Trophoblast cell (in vitro differentiated cells and primary cell): ENCODE measurements at regions not wholly inside any gene's neighbourhood (a gene's known extent, or its start where the extent isn't known, plus 50 kb on each side); places are given as distances from the start of the nearest gene placed in this dataset.
"Not testable (repeated sequence)": the region's sequence is repeated elsewhere in the genome, so short reads cannot be mapped to it uniquely, and the experiment has no call there.

Experiments used
- DNase-seq, 2 donors: peaks; one replicate each; pipeline ENCODE4 v3.0.0-alpha.2; 2016
- H2AFZ ChIP-seq: 2 replicates; pipeline ENCODE4 v1.6.1; 2013; ENCODE audit warnings: low read length, moderate library complexity, mild to moderate bottlenecking; ENCODE audit not compliant: insufficient read depth, poor library complexity
- H2AK5ac ChIP-seq: 2 replicates; pipeline ENCODE4 v1.6.1; 2013; ENCODE audit warnings: mild to moderate bottlenecking, low read length
- H2BK120ac ChIP-seq: 2 replicates; pipeline ENCODE4 v1.6.1; 2013; ENCODE audit warnings: low read length, mild to moderate bottlenecking, moderate library complexity; ENCODE audit not compliant: insufficient read depth, poor library complexity
- H2BK12ac ChIP-seq: 2 replicates; pipeline ENCODE4 v1.6.1; 2013; ENCODE audit warnings: mild to moderate bottlenecking, low read length, moderate library complexity
- H2BK5ac ChIP-seq: 2 replicates; pipeline ENCODE4 v1.6.1; 2013; ENCODE audit warnings: low read length, low read depth, moderate library complexity, mild to moderate bottlenecking; ENCODE audit not compliant: poor library complexity
- H3K14ac ChIP-seq: 2 replicates; pipeline ENCODE4 v1.6.1; 2013; ENCODE audit warnings: mild to moderate bottlenecking, low read length
- H3K18ac ChIP-seq: 2 replicates; pipeline ENCODE4 v1.6.1; 2013; ENCODE audit warnings: mild to moderate bottlenecking, low read length
- H3K23ac ChIP-seq: 2 replicates; pipeline ENCODE4 v1.6.1; 2013; ENCODE audit warnings: low read length
- H3K27ac ChIP-seq: 2 replicates; pipeline ENCODE4 v1.5.1; 2013; ENCODE audit warnings: low read depth, mild to moderate bottlenecking, inconsistent platforms, low read length, moderate library complexity
- H3K27me3 ChIP-seq: 2 replicates; pipeline ENCODE4 v1.6.1; 2013; ENCODE audit warnings: inconsistent platforms, mild to moderate bottlenecking, low read length, moderate library complexity; ENCODE audit not compliant: insufficient read depth
- H3K36me3 ChIP-seq, 2 experiments: 1 replicate in 1 of 2; 2 replicates in 1 of 2; pipeline ENCODE4 v1.6.1; 2013; ENCODE audit warnings: low read length in 2 of 2, mild to moderate bottlenecking in 2 of 2, moderate library complexity in 1 of 2; ENCODE audit not compliant: insufficient read depth in 2 of 2, control insufficient read depth in 1 of 2
- H3K4ac ChIP-seq: 2 replicates; pipeline ENCODE4 v1.6.1; 2013; ENCODE audit warnings: low read depth, mild to moderate bottlenecking, low read length, moderate library complexity
- H3K4me1 ChIP-seq, 2 experiments: 1 replicate in 1 of 2; 2 replicates in 1 of 2; pipeline ENCODE4 v1.6.1; 2013; ENCODE audit warnings: low read length in 2 of 2, mild to moderate bottlenecking in 2 of 2, moderate library complexity in 1 of 2; ENCODE audit not compliant: insufficient read depth in 2 of 2, control insufficient read depth in 1 of 2
- H3K4me2 ChIP-seq: 2 replicates; pipeline ENCODE4 v1.6.1; 2013; ENCODE audit warnings: inconsistent platforms, mild to moderate bottlenecking, low read length, moderate library complexity
- H3K4me3 ChIP-seq: 2 replicates; pipeline ENCODE4 v1.5.1; 2013; ENCODE audit warnings: mild to moderate bottlenecking, low read depth, low read length, inconsistent platforms
- H3K79me1 ChIP-seq: one replicate; pipeline ENCODE4 v1.6.1; 2013; ENCODE audit warnings: low read length
- H3K79me2 ChIP-seq: 2 replicates; pipeline ENCODE4 v1.6.1; 2013; ENCODE audit warnings: low read length, mild to moderate bottlenecking; ENCODE audit not compliant: control insufficient read depth, insufficient read depth, poor library complexity
- H3K9ac ChIP-seq: 2 replicates; pipeline ENCODE4 v1.6.1; 2013; ENCODE audit warnings: mild to moderate bottlenecking, low read length
- H3K9me3 ChIP-seq: 2 replicates; pipeline ENCODE4 v1.6.1; 2013; ENCODE audit warnings: low read depth, mild to moderate bottlenecking, control low read depth, inconsistent platforms, low read length; ENCODE audit not compliant: insufficient read depth
- H4K12ac ChIP-seq: 2 replicates; pipeline ENCODE4 v1.6.1; 2013; ENCODE audit warnings: low read depth, mild to moderate bottlenecking, low read length, moderate library complexity
- H4K8ac ChIP-seq: 2 replicates; pipeline ENCODE4 v1.6.1; 2013; ENCODE audit warnings: low read depth, mild to moderate bottlenecking, low read length, moderate library complexity
- H4K91ac ChIP-seq: one replicate; pipeline ENCODE4 v1.6.1; 2013; ENCODE audit warnings: low read depth, mild to moderate bottlenecking, low read length, moderate library complexity
- WGBS: extraction: QIAGEN DNeasy Blood & Tissue Kit; methylation state at CpG from one replicate; pipeline ENCODE4 v1.1.7; 2013; ENCODE audit warnings: missing lambda C conversion rate; ENCODE audit not compliant: insufficient read length, insufficient coverage; ENCODE audit errors: extremely low coverage; 5-methylcytosine and 5-hydroxymethylcytosine counted together

DNA sequence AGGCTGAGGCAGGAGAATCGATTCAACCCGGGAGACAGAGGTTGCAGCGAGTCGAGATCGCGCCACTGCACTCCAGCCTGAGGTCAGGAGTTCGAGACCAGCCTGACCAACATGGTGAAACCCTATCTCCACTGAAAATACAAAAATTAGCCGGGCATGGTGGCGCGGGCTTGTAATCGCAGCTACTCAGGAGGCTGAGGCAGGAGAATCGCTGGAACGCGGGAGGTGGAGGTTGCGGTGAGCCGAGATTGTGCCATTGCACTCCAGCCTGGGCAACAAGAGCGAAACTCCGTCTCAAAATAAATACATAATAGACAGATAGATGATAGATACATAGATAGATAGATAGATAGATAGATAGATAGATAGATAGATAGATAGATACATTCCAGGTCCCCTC lies 233.3 kb downstream of the CRLF2 start:
- not testable (repeated sequence) for H3K27ac ChIP-seq, H3K9ac ChIP-seq, H2BK12ac ChIP-seq, H3K18ac ChIP-seq, H3K36me3 ChIP-seq, H2AK5ac ChIP-seq, H2AFZ ChIP-seq, H3K79me1 ChIP-seq, DNase-seq, H3K14ac ChIP-seq, H3K4me2 ChIP-seq, H4K8ac ChIP-seq, H2BK120ac ChIP-seq, H2BK5ac ChIP-seq, H3K79me2 ChIP-seq, H3K27me3 ChIP-seq, H3K4ac ChIP-seq, H4K12ac ChIP-seq, H3K9me3 ChIP-seq, H3K4me3 ChIP-seq, H3K23ac ChIP-seq
- H3K4me1 ChIP-seq = peaks cover 15 to 19% of the 10 kb centered on the region in 2 experiments
- H4K91ac ChIP-seq = peak overlapping the region; percentile 14
- WGBS = no CpG with 5 or more reads among the region's 18 CpGs

DNA sequence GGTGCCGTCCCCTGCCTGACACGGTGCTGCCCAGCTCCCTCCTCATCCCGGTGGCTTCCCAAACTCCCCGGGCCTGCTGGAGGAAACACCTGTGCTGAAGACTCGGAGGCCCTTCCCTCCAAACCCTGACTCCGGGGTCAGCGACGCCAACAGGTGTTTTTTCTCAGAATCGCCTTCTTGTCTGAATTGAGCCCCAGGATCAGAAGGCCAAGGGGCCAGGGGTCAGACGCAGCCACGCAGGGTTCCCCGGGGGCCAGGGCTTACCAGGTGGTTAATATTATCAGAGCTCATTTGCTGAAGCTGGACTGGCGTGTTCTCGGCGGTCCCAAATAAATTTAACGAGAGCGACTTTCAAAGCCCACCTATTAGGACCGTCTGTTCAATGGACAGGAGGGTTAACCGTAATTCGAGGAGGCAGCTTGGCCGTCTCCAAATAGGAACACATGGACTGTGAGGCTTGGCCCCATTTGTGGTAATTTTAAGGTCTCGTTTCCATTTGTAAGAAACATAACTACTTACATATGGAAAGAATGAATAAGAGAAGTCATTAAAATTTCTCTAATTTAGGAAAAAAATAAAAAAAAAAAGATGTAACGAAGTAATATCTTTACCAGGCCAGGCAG lies 239.3 kb downstream of the CRLF2 start:
- Histone ChIP-seq H3K23ac (no peak overlapping the region), H3K79me2 (no peaks in the 10 kb centered on the region), H2BK5ac (no peak overlapping the region), H4K8ac (no peak overlapping the region), H3K4me1 (no peaks in the 10 kb centered on the region), H3K27me3 (no peaks in the 10 kb centered on the region), H4K91ac (no peak overlapping the region), H3K36me3 (no peaks in the 10 kb centered on the region), H4K12ac (no peak overlapping the region), H2BK12ac (no peak overlapping the region), H3K4ac (no peak overlapping the region), H3K79me1 (no peaks in the 10 kb centered on the region), H3K9me3 (no peaks in the 10 kb centered on the region), H3K27ac (no peak overlapping the region), H2AFZ (no peak overlapping the region), H2BK120ac (no peak overlapping the region), H2AK5ac (no peak overlapping the region), H3K14ac (no peak overlapping the region), H3K4me3 (no peak overlapping the region), H3K18ac (no peak overlapping the region), H3K4me2 (no peak overlapping the region), H3K9ac (no peak overlapping the region)
- DNase-seq = no peak
- WGBS = no CpG with 5 or more reads among the region's 23 CpGs

DNA sequence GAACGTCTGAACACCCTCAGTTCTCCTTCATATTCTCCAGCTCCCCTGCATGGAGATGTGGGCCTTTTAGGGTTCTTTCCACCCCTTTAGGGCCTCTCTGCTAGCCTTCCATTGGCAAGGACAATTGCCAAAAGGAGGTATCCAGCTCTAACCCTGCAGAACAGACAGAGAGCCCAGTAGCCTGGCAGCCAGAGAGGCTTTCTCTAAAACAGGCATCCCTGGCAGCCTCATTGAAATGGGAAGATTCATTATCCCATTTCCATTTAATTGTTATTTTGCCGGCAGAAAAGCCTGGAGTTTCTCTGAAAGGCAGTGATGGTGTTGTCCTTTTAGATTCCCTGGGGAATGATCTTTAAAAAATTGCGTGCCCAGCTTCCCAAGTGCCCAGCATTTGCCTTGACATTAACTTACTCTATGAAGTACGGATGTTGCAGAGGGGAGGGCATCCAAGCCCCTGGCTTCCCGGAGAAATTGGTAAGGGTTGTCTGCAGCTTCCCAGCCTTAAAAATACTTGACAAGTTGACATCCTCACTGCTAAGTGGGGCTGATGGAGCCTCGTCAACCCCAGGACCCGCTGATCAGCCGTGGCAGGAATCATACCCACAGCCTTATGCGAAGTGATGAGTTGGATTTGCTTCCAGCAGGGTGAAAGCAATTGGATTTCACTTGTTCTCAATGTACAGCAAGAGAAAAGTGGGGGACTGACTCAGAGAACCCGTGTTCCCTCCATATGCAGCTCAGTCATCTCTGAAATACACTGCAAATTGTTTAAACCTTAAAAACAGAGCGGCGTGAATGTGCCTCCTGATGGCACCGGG lies 244.1 kb downstream of the CRLF2 start:
- Histone ChIP-seq H4K8ac (no peak overlapping the region), H3K9me3 (no peaks in the 10 kb centered on the region), H3K79me1 (no peaks in the 10 kb centered on the region), H2BK120ac (no peak overlapping the region), H3K4ac (no peak overlapping the region), H3K27ac (no peak overlapping the region), H4K91ac (no peak overlapping the region), H2AFZ (no peak overlapping the region), H3K4me1 (no peaks in the 10 kb centered on the region), H4K12ac (no peak overlapping the region), H3K4me2 (no peak overlapping the region), H2AK5ac (no peak overlapping the region), H2BK5ac (no peak overlapping the region), H3K23ac (no peak overlapping the region), H3K4me3 (no peak overlapping the region), H3K27me3 (no peaks in the 10 kb centered on the region), H2BK12ac (no peak overlapping the region), H3K14ac (no peak overlapping the region), H3K36me3 (no peaks in the 10 kb centered on the region), H3K79me2 (no peaks in the 10 kb centered on the region), H3K9ac (no peak overlapping the region), H3K18ac (no peak overlapping the region)
- no CpG with 5 or more reads among the region's 13 CpGs for WGBS
- DNase-seq = no peak

DNA sequence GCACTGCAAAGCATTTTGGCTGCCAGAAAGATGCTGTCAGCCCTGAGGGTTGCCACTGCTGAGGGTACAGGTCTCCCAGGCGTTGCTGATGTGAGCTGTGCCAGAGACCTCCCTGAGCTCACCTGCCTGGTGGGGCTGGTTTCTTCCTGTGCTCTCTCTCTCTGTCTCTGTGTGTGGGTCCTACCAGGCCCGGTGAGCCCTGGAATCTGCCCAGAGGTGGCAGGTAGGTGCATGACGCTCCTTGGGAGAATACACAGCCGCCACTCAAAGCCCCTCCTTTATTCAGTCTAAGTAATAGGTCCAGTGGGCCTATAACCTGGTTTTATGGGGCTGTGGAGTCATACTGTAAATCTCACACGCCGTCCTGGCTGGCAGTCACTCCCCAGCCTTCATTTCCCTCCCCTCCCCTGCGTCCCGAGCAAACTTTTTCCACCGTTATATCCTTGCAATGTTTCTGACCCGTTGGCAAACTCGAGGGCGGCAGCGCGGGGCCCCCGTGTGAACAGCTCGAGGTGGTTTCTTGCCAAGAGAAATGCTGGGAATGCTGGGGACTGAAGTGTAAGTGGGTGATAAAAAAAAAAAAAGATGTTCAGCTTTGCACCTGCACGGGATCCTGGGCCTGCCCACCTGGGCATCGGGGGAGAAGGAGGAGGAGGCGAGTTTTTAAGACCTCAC lies 245.9 kb downstream of the CRLF2 start:
- Histone ChIP-seq H4K12ac (no peak overlapping the region), H3K14ac (no peak overlapping the region), H4K91ac (no peak overlapping the region), H3K79me1 (no peaks in the 10 kb centered on the region), H4K8ac (no peak overlapping the region), H2BK12ac (no peak overlapping the region), H3K27me3 (no peaks in the 10 kb centered on the region), H3K18ac (no peak overlapping the region), H3K36me3 (no peaks in the 10 kb centered on the region), H3K9ac (no peak overlapping the region), H2AK5ac (no peak overlapping the region), H3K4me1 (no peaks in the 10 kb centered on the region), H3K79me2 (no peaks in the 10 kb centered on the region), H2BK5ac (no peak overlapping the region), H3K4me2 (no peak overlapping the region), H3K23ac (no peak overlapping the region), H3K27ac (no peak overlapping the region), H3K4me3 (no peak overlapping the region), H2AFZ (no peak overlapping the region), H2BK120ac (no peak overlapping the region), H3K9me3 (no peaks in the 10 kb centered on the region), H3K4ac (no peak overlapping the region)
- DNase-seq = no peak
- WGBS = no CpG with 5 or more reads among the region's 19 CpGs
